T-helper 1 cell (primary cell): ENCODE measurements at regions not wholly inside any gene's neighbourhood (a gene's known extent, or its start where the extent isn't known, plus 50 kb on each side); places are given as distances from the start of the nearest gene placed in this dataset.

Experiments used
- DNase-seq, 5 donors: peaks; one replicate each; pipeline ENCODE4 v3.0.0-alpha.2; 2012 to 2020

- no peak for DNase-seq
Observed at GRCh38 chr15:47998619-47999019, 122.2 kb upstream of the SLC24A5 start.

GRCh38 chr15:48001393-48002039 lies 119.3 kb upstream of the SLC24A5 start:
- no peak for DNase-seq

DNA sequence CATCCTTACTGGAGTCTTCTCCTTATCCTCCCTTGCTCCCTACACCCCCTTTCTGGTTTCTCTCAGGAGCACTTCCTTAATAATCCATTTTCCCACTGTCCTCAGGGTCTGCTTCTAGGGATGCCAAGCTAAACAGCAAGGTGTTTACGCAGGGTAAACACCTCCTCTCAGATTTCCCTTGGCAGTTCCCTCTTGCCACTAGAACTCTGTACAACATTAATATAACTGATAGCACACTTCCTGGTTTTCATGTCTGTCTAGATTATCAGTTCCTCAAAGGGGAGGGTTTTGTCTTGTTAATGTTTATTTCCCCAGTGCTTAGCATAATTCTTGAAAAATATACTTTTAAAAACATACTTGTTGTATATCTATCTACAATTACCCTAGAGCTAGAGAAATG lies 118.0 kb upstream of the SLC24A5 start:
- no peak for DNase-seq

DNA sequence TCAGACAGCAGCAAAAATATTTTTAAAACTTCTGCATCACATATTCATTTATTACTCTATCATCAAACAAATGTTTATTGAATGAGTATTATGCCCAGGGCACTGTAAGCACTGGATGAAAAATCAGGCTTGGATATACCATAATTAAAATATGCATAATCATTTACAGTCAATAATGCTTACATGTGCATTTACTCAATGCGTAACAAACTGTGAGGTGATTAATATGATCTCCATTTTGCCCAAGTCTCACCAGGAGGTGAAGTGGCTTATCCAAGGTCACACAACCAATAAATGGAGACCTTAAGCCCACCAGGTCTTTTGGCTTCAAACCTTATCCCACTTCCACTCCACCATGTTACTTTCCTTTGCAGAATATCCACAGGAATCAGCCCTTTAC lies 117.3 kb upstream of the SLC24A5 start:
- no peak for DNase-seq

- DNase-seq = no peak
Observed at GRCh38 chr15:48005077-48005476, 115.7 kb upstream of the SLC24A5 start.

DNA sequence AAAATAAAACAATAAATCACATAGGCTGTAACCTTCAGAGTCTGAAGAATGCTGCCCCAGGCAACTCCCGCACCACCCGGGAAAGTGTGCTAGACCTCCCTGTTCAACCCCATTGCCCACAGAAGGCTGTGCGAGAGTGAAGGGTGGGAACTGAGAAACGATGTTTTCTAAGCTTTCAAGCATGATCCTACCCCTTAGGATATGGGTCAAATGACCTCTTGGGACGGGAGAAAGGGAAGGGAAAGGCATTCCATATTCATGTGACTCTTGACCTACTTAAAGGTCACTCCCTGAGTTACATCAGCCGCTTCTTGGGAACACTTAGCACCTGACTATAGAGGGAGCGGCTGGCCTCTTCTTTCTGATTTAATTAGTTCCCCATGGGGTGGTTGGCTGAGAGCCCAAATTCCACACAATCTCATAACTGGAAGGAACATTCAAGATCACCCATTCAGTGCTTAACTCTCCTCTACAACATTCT lies 114.7 kb upstream of the SLC24A5 start:
- no peak for DNase-seq

GRCh38 chr15:48010316-48010715 lies 110.5 kb upstream of the SLC24A5 start:
- no peak for DNase-seq

- DNase-seq = no peak
Observed at GRCh38 chr15:48012191-48012590, 108.6 kb upstream of the SLC24A5 start.

DNA sequence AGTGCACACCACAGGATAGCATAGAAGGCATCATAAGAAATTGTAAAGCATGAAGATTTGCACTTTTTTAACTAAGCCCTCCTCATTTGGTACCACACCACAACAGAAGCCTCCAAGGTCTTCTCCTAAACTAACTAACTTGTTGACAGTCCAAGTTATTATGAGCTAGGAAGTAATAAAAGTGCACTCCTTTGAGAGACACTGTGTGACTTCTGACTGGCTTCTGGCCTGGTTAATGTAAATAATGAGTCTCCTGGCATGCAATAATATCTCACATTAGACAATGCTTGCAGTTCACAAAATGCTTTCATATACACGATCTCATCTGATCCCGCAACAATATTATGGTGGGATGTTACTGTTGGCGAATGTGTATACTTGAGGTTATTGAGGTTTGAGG lies 103.9 kb upstream of the SLC24A5 start:
- no peak for DNase-seq

GRCh38 chr15:48017747-48018146 lies 103.0 kb upstream of the SLC24A5 start:
- DNase-seq = no peak

DNA sequence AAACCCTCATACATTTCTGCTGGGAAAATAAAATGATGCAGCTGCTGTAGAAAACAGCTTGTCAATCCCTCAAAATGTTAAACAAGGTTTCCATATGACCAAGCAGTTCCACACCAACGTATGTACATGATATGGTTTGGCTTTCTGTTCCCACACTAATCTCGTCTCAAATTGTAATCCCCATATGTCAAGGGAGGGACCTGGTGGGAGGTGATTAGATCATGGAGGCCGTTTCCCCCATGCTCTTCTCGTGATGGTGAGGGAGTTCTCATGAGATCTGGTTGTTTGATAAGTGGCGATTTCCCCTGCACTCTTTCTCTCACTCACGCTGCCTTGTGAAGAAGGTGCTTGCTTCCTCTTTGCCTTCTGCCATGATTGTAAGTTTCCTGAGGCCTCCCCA lies 100.6 kb upstream of the SLC24A5 start:
- no peak for DNase-seq

GRCh38 chr15:48021336-48022086 lies 99.3 kb upstream of the SLC24A5 start:
- no peak for DNase-seq

- DNase-seq = no peak
Observed at GRCh38 chr15:48025118-48025517, 95.7 kb upstream of the SLC24A5 start.

GRCh38 chr15:48028712-48029111 lies 92.1 kb upstream of the SLC24A5 start:
- no peak for DNase-seq

DNA sequence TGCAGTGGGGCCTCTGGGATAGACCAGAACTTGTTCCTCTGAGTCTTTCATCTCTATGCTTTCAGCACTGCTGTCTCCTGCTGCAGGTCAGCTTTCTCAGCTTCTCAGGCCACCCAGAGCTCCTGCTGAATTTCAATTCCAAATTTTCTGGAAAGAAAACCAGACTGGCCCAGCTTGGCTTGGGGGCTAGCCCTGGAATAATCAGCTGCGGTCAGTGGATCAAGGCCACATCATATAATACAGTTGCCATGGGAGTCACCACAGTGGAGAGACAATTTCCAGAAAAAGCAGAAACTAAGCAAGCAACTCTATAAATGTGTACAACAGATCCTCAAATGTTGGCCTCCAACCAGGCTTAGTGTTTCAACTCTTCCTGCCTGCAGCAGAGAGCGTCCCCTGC lies 91.1 kb upstream of the SLC24A5 start:
- DNase-seq = no peak

- DNase-seq = no peak
Observed at GRCh38 chr15:48031466-48031865, 89.3 kb upstream of the SLC24A5 start.

GRCh38 chr15:48031973-48032372 lies 88.8 kb upstream of the SLC24A5 start:
- DNase-seq = no peak

- DNase-seq = no peak
Observed at GRCh38 chr15:48032911-48033310, 87.9 kb upstream of the SLC24A5 start.

- no peak for DNase-seq
Observed at GRCh38 chr15:48038221-48038620, 82.6 kb upstream of the SLC24A5 start.

DNA sequence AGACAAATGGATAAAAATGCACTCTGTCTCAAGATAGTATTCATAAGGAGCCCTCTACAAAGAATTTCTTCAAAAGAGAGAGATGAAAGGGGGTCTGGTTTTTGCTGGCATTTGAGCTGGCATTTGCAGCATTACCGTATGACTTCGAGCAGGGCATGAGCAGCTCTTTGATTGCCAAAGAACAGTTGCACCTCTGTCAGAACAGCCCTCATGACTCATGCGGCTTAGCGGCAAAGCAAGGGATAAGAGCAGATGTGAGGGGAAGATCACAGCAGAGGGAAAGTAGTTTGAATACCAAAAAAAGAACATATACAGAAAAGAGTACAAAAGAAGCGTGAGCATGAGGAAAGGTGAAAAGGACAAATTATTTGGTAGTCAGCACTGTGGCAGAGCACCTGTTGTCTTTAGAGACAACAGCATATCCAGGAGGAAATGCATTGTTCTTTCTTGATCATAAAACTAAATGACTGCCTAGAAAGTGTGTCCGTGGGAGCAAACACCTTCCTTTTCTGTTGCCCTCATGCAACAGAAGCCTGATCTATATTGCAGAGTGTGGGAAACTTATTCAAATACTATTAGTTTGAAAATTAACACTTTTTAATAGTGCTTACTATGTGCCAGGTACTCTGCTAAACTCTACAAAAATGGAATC lies 80.5 kb upstream of the SLC24A5 start:
- no peak for DNase-seq

DNA sequence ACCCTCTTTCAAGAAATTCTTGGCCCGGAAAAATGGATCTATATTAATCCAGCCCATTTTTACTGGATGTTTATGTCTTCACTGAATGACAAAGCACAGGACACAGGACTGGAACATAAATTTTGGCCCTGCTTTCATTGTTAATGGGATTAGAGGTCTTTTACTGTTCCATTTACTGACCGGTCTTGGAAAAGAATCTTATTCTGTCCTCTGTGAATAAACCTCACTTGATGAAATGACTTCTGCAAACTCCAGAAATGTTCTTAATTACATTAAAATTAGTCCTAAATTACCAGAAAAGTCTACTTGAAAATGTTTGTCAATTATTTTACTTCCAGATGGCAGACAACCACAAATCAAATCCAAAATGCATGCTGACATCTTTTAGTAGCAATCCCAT lies 79.3 kb upstream of the SLC24A5 start:
- DNase-seq = no peak

DNA sequence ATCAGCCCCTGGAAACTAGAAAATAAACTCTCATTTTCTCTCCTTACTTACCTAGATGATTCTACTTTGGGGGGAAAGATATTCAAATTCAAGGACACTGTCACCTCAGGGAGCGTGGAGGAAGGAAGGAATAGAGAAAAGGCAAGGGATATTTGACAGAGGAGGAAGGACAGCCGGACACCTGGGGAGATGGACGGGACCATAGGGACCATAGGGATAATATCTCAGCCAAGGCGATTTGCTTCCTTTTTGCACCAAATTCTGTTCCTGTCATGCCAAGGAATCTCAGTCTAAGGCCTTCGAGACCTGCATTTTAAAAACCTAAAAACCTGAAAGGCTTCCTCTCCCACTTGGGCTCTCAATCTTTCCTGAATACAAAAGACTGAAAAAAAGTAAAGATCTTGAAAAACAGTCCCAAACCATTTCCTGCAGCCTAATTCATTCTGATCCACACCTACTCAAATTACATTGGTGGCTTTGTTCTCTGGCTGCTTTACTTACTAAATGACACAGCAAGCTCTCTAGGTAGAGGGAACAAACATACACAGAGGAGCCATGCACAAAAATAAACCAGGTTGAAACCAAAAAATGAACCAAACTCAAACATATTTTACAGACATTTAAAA lies 73.9 kb upstream of the SLC24A5 start:
- DNase-seq = no peak

- no peak for DNase-seq
Observed at GRCh38 chr15:48049736-48050135, 71.1 kb upstream of the SLC24A5 start.

DNA sequence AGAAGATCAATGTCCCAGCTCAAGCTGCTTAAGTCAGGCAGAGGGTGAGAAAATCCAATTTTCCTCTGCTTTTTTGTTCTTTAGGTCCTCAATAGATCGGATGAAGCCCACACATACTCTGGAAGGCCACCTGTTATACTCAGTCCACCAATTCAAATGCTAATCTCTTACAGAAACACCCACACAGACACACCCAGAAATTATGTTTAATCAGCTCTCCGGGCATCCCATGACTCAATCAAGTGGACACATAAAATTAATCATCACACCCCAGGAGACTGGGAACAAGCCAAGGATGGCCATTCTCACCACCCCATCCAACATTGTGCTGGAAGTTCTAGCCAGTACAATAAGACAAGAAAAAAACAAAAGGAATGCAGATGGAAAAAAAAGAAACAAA lies 67.8 kb upstream of the SLC24A5 start:
- DNase-seq = no peak
